CD8-positive, alpha-beta memory T cell (primary cell): ENCODE measurements at regions not wholly inside any gene's neighbourhood (a gene's known extent, or its start where the extent isn't known, plus 50 kb on each side); places are given as distances from the start of the nearest gene placed in this dataset.
"Not testable (repeated sequence)": the region's sequence is repeated elsewhere in the genome, so short reads cannot be mapped to it uniquely, and the experiment has no call there.

Experiments
- CTCF ChIA-PET: fragments of 350-600 bp; sonication (Branson Sonifier 250); formaldehyde crosslinking; loops from one replicate; lab custom pipeline; 2021; ENCODE audit warnings: antibody characterized with exemption; lab: Charles Lee
- POLR2A ChIA-PET: fragments of 350-600 bp; sonication (Branson Sonifier 250); formaldehyde crosslinking; loops from one replicate; lab custom pipeline; 2021; ENCODE audit warnings: antibody characterized with exemption; lab: Charles Lee
- DNase-seq, 5 donors: peaks; one replicate each; pipeline versions ENCODE4 v3.0.0 to v3.0.0-alpha.2; 2020 to 2022; ENCODE audit warnings: mixed read lengths in 1 of 5
- H3K27ac ChIP-seq: one replicate; pipeline ENCODE4 v1.7.0; 2013; ENCODE audit warnings: low read depth, mild to moderate bottlenecking, low read length, moderate library complexity
- H3K27me3 ChIP-seq: 2 replicates; pipeline ENCODE4 v1.7.0; 2013; ENCODE audit warnings: low read length, mild to moderate bottlenecking; ENCODE audit not compliant: insufficient read depth, poor library complexity, severe bottlenecking
- H3K36me3 ChIP-seq: 2 replicates; pipeline ENCODE4 v1.7.0; 2013; ENCODE audit warnings: mild to moderate bottlenecking, low read length, moderate library complexity; ENCODE audit not compliant: insufficient read depth
- H3K4me1 ChIP-seq: 2 replicates; pipeline ENCODE4 v1.7.0; 2013; ENCODE audit warnings: mild to moderate bottlenecking, low read length, moderate library complexity; ENCODE audit not compliant: insufficient read depth
- H3K4me3 ChIP-seq: 2 replicates; pipeline ENCODE4 v1.7.0; 2013; ENCODE audit warnings: mild to moderate bottlenecking, low read length
- H3K9me3 ChIP-seq: 2 replicates; pipeline ENCODE4 v1.7.0; 2013; ENCODE audit warnings: mild to moderate bottlenecking, low read length
- H3K27ac Mint-ChIP-seq, 8 donors: one replicate each; pipeline ENCODE4 v1.8.0; 2020 to 2021; ENCODE audit warnings: mixed read lengths in 8 of 8, mild to moderate bottlenecking in 6 of 8, inconsistent platforms in 3 of 8, moderate library complexity in 3 of 8
- H3K27me3 Mint-ChIP-seq, 2 donors: one replicate each; pipeline ENCODE4 v1.8.0; 2020 to 2021; ENCODE audit warnings: mixed read lengths in 2 of 2, mild to moderate bottlenecking in 1 of 2, moderate library complexity in 1 of 2
- H3K36me3 Mint-ChIP-seq, 3 donors: one replicate each; pipeline ENCODE4 v1.8.0; 2020 to 2021; ENCODE audit warnings: mixed read lengths in 3 of 3, inconsistent platforms in 1 of 3, mild to moderate bottlenecking in 1 of 3
- H3K4me1 Mint-ChIP-seq, 3 donors: one replicate each; pipeline ENCODE4 v1.8.0; 2020 to 2021; ENCODE audit warnings: mixed read lengths in 3 of 3, inconsistent platforms in 1 of 3, mild to moderate bottlenecking in 1 of 3
- H3K4me3 Mint-ChIP-seq, 7 donors: one replicate each; pipeline ENCODE4 v1.8.0; 2020 to 2021; ENCODE audit warnings: mixed read lengths in 7 of 7, mild to moderate bottlenecking in 6 of 7, moderate library complexity in 4 of 7, inconsistent platforms in 2 of 7
- H3K9me3 Mint-ChIP-seq, 5 donors: one replicate each; pipeline ENCODE4 v1.8.0; 2020 to 2022; ENCODE audit warnings: mixed read lengths in 5 of 5, mild to moderate bottlenecking in 3 of 5, moderate library complexity in 2 of 5, inconsistent platforms in 1 of 5

DNA sequence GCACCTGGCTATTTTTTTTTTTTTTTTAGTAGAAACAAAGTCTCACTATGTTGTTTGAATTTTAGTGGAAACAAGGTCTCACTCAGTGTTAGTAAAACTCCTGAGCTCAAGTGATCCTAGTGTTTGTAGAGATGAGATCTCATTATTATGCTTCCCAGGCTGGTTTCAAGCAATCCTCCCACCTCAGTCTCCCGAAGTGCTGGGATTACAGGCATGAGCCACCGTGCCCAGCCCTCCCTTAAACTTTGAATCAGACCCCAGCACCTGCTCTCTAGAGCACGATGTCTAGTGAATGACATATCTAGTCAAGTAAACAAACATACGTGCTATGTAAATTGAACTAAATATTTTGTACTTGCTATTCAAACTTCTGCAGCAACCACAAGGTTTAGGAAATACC, 105.6 kb upstream of the MYO3A start:
- no peak overlapping the region for H3K27ac ChIP-seq
- H3K4me1 ChIP-seq: no peaks in the 10 kb centered on the region
- H3K36me3 Mint-ChIP-seq: no peaks in the 10 kb centered on the region
- no peaks in the 10 kb centered on the region for H3K27me3 ChIP-seq
- H3K27me3 Mint-ChIP-seq: peaks cover 0 to 4% of the 10 kb centered on the region in 2 donors
- no peaks in the 10 kb centered on the region for H3K4me1 Mint-ChIP-seq
- H3K9me3 Mint-ChIP-seq: no peaks in the 10 kb centered on the region
- no peak overlapping the region for H3K4me3 ChIP-seq
- no peak overlapping the region for H3K27ac Mint-ChIP-seq
- H3K9me3 ChIP-seq: no peaks in the 10 kb centered on the region
- H3K36me3 ChIP-seq: no peaks in the 10 kb centered on the region
- DNase-seq: no peak
- ChIA-PET POLR2A (no interaction called here), CTCF (no interaction called here)
- H3K4me3 Mint-ChIP-seq: no peak overlapping the region

DNA sequence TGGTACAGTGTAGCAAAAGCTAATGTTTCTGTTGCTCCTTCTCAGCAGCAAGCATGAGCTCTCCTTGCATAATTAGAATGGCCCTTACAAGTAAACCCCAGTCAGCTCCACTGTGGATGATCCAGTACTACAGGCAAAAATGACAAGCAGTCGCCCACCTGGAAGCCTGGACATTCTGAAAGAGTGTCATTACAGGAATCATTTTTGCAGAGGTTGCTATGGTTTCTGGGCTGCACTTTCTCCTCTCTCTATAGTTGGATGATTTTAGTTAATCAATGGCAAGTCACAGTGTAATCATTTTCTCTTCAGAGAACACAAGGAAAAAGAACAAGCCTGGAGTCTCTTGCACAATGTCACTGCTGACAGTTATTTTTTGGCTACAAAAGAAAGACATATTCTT, 102.9 kb upstream of the MYO3A start:
- no peak overlapping the region for H3K4me3 ChIP-seq
- Mint-ChIP-seq H3K27ac (no peak overlapping the region), H3K4me3 (no peak overlapping the region), H3K9me3 (peaks cover 0 to 3% (median 0%) of the 10 kb centered on the region in 5 donors), H3K27me3 (peaks cover 0 to 4% of the 10 kb centered on the region in 2 donors), H3K4me1 (no peaks in the 10 kb centered on the region), H3K36me3 (no peaks in the 10 kb centered on the region)
- no peaks in the 10 kb centered on the region for H3K4me1 ChIP-seq
- no peaks in the 10 kb centered on the region for H3K9me3 ChIP-seq
- ChIA-PET POLR2A (no interaction called here), CTCF (no interaction called here)
- H3K36me3 ChIP-seq: no peaks in the 10 kb centered on the region
- no peaks in the 10 kb centered on the region for H3K27me3 ChIP-seq
- DNase-seq: no peak
- H3K27ac ChIP-seq: no peak overlapping the region

DNA sequence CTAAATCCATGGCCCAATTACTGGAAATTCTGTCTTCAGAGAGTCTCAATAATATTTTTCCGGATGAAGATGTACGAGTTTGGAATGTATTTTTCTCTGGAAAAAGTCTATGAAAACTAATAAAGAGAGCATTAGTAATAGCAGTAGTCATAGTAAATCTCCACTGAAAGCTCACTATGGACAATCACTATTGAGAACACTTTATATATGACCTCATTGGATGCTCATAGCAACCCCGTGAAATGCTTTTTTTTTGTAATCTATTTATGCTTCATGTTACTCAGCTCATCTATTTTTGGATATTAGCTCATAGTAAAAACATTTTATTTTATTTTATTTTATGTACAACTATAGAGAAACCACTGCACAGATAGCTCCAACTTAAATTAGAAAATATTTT, 94.3 kb upstream of the MYO3A start:
- H3K36me3 Mint-ChIP-seq: no peaks in the 10 kb centered on the region
- no peaks in the 10 kb centered on the region for H3K27me3 Mint-ChIP-seq
- CTCF ChIA-PET: no interaction called here
- no peaks in the 10 kb centered on the region for H3K36me3 ChIP-seq
- POLR2A ChIA-PET: no interaction called here
- H3K9me3 ChIP-seq: no peaks in the 10 kb centered on the region
- H3K27me3 ChIP-seq: no peaks in the 10 kb centered on the region
- H3K27ac ChIP-seq: no peak overlapping the region
- peaks cover 0 to 5% (median 0%) of the 10 kb centered on the region in 5 donors for H3K9me3 Mint-ChIP-seq
- no peak for DNase-seq
- H3K4me3 ChIP-seq: no peak overlapping the region
- no peaks in the 10 kb centered on the region for H3K4me1 Mint-ChIP-seq
- H3K27ac Mint-ChIP-seq: no peak overlapping the region
- no peaks in the 10 kb centered on the region for H3K4me1 ChIP-seq
- no peak overlapping the region for H3K4me3 Mint-ChIP-seq

DNA sequence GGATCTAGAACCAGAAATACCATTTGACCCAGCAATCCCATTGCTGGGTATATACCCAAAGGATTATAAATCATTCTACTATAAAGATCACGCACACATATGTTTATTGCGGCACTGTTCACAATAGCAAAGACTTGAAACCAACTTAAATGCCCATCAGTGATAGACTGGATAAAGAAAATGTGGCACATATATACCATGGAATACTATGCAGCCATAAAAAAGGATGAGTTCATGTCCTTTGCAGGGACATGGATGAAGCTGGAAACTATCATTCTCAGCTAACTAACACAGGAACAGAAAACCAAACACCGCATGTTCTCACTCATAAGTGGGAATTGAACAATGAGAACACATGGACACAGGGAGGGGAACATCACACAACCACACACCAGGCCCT, 93.2 kb upstream of the MYO3A start:
- H3K27ac Mint-ChIP-seq, H3K36me3 Mint-ChIP-seq, H3K27me3 ChIP-seq, DNase-seq, H3K9me3 ChIP-seq, H3K4me3 Mint-ChIP-seq, H3K4me1 Mint-ChIP-seq, H3K4me1 ChIP-seq, H3K36me3 ChIP-seq, H3K27me3 Mint-ChIP-seq, H3K4me3 ChIP-seq, POLR2A ChIA-PET, CTCF ChIA-PET, H3K27ac ChIP-seq: not testable (repeated sequence)
- peaks cover 0 to 11% (median 0%) of the 10 kb centered on the region in 5 donors for H3K9me3 Mint-ChIP-seq

DNA sequence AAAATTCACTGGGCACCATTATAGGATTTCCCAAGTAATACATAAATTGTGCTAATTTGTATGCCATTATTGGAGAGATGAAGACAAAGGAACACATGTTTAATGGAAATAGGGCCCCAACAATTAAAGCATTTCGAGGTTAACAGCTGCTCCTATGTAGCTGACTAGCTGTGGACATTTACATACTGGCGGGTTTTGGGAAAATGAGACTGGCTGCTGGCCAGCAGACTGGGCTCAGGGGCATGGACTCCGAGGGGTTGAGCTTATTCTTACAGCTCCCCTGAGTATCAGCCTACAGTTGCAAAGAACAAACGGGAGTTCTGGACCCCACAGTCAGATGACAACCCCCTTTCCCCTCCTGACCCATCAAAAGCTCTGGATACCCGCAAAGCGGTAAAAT, 91.9 kb upstream of the MYO3A start:
- ChIA-PET CTCF (no interaction called here), POLR2A (no interaction called here)
- Histone ChIP-seq H3K4me1 (no peaks in the 10 kb centered on the region), H3K27ac (no peak overlapping the region), H3K27me3 (no peaks in the 10 kb centered on the region), H3K9me3 (no peaks in the 10 kb centered on the region), H3K4me3 (no peak overlapping the region), H3K36me3 (no peaks in the 10 kb centered on the region)
- Mint-ChIP-seq H3K9me3 (peaks cover 0 to 13% (median 0%) of the 10 kb centered on the region in 5 donors), H3K27ac (no peak overlapping the region), H3K27me3 (no peaks in the 10 kb centered on the region), H3K4me3 (no peak overlapping the region), H3K4me1 (no peaks in the 10 kb centered on the region), H3K36me3 (no peaks in the 10 kb centered on the region)
- no peak for DNase-seq

DNA sequence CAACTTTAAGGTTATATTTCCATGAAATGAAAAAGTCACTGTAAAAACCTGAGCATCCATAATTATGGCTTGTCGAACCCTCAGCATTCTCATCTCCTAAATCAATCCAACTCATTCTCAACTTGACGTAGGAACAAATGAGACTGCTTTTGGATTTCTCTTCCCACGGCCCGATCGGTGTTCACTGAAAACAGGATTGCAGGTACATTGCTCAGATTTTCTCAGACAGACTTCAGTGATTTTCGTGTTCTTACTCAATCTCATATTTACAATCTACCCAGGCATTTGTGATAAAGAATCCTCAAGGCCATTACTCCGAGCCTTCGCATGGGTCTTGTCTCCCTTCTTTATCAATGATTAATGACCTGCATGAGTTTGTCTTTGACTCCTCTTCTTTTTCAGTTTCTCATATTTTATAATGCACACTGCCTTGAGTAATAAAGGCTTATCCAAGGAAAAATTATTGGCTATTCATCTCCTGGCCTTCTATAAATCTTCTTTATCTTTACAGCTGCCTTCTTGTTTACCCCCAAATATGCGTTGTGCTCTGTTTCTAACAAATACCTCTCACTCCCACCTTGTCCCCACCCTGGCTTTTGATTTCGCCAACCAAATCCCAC, 90.4 kb upstream of the MYO3A start:
- Mint-ChIP-seq H3K27ac (no peak overlapping the region), H3K4me3 (no peak overlapping the region), H3K4me1 (no peaks in the 10 kb centered on the region), H3K9me3 (peaks cover 0 to 13% (median 0%) of the 10 kb centered on the region in 5 donors), H3K27me3 (peaks cover 0 to 4% of the 10 kb centered on the region in 2 donors), H3K36me3 (no peaks in the 10 kb centered on the region)
- no peaks in the 10 kb centered on the region for H3K27me3 ChIP-seq
- no peak overlapping the region for H3K4me3 ChIP-seq
- no peaks in the 10 kb centered on the region for H3K4me1 ChIP-seq
- DNase-seq: no peak
- POLR2A ChIA-PET: no interaction called here
- no peaks in the 10 kb centered on the region for H3K9me3 ChIP-seq
- no peak overlapping the region for H3K27ac ChIP-seq
- H3K36me3 ChIP-seq: no peaks in the 10 kb centered on the region
- CTCF ChIA-PET: no interaction called here

DNA sequence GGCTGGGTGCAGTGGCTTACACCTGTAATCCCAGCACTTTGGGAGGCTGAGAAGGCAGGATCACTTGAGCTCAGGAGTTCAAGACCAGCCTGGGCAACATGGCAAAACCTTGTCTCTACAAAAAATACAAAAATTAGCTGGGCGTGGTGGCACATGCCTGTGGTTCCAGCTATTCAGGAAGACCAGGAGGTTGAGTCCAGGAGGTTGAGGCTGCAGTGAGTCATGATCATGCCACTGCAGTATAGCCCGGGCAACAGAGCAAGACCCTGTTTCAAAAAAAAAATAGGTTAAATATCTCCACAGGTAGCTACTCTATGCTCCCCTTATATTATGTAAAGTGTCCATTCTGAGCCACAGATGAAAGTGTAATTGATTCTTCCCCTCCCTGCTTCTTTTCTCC, 89.3 kb upstream of the MYO3A start:
- H3K27ac Mint-ChIP-seq, H3K36me3 ChIP-seq, H3K27me3 ChIP-seq, H3K4me3 Mint-ChIP-seq, H3K27me3 Mint-ChIP-seq, H3K4me1 Mint-ChIP-seq, CTCF ChIA-PET, H3K36me3 Mint-ChIP-seq, H3K9me3 ChIP-seq, H3K27ac ChIP-seq, POLR2A ChIA-PET, DNase-seq, H3K4me3 ChIP-seq, H3K4me1 ChIP-seq: not testable (repeated sequence)
- peaks cover 0 to 13% (median 0%) of the 10 kb centered on the region in 5 donors for H3K9me3 Mint-ChIP-seq

DNA sequence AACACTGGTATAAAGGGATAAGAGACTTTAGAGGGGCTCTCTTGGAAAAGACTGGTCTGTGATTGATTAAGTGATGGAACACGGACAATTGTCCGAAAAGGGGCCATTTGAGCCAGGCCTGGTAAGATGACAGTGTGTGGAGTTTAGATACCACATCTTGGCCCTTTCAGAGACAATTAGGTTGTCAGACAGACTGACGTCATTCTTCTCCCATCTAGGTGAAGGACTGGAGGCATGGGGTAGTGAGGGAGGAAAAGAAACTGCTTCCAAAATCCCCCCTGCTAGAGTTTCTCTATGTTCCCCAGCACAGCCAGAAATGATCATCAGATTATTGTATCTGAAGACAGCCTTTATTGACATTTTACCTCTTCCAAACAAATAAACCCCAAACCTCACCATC, 84.8 kb upstream of the MYO3A start:
- no peak overlapping the region for H3K27ac Mint-ChIP-seq
- H3K27ac ChIP-seq: no peak overlapping the region
- H3K4me1 ChIP-seq: no peaks in the 10 kb centered on the region
- no peak overlapping the region for H3K4me3 Mint-ChIP-seq
- H3K4me1 Mint-ChIP-seq: no peaks in the 10 kb centered on the region
- H3K9me3 ChIP-seq: no peaks in the 10 kb centered on the region
- CTCF ChIA-PET: no interaction called here
- H3K4me3 ChIP-seq: no peak overlapping the region
- H3K9me3 Mint-ChIP-seq: peaks cover 0 to 17% (median 0%) of the 10 kb centered on the region in 5 donors
- H3K27me3 Mint-ChIP-seq: peaks cover 9 to 13% of the 10 kb centered on the region in 2 donors
- no peaks in the 10 kb centered on the region for H3K36me3 Mint-ChIP-seq
- no peak for DNase-seq
- H3K36me3 ChIP-seq: no peaks in the 10 kb centered on the region
- POLR2A ChIA-PET: no interaction called here
- no peaks in the 10 kb centered on the region for H3K27me3 ChIP-seq

DNA sequence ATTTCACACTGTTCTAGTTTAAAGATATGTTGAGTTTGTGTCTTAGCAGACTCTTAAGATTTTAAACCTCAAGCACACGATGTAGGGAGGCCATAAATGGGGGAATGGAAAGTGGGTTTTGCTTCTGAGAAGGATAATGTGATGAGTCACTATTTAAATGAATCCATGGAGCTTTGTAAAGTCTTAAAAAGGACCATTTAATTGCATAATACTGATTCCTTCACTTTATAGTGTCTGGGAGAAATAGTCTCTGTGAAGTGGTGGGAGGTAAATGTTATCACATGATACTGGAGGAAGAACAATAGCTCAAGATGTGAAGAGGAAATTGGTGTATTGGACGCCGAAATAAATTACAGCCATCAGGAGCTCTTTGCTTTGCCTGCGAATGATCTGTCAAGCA, 84.0 kb upstream of the MYO3A start:
- Mint-ChIP-seq H3K27me3 (peaks cover 9 to 13% of the 10 kb centered on the region in 2 donors), H3K4me1 (no peaks in the 10 kb centered on the region), H3K9me3 (peaks cover 0 to 16% (median 0%) of the 10 kb centered on the region in 5 donors), H3K4me3 (no peak overlapping the region), H3K36me3 (no peaks in the 10 kb centered on the region), H3K27ac (no peak overlapping the region)
- no peaks in the 10 kb centered on the region for H3K27me3 ChIP-seq
- H3K4me3 ChIP-seq: no peak overlapping the region
- POLR2A ChIA-PET: no interaction called here
- H3K9me3 ChIP-seq: no peaks in the 10 kb centered on the region
- DNase-seq: no peak
- CTCF ChIA-PET: no interaction called here
- H3K36me3 ChIP-seq: no peaks in the 10 kb centered on the region
- H3K4me1 ChIP-seq: no peaks in the 10 kb centered on the region
- no peak overlapping the region for H3K27ac ChIP-seq
